ENCODE measurements at regions not wholly inside any gene's neighbourhood (a gene's known extent, or its start where the extent isn't known, plus 50 kb on each side); places are given as distances from the start of the nearest gene placed in this dataset.
"Not testable (repeated sequence)": the region's sequence is repeated elsewhere in the genome, so short reads cannot be mapped to it uniquely, and the experiment has no call there.

- DNase-seq (ENCODE audit: low spot score) = no peak
- Mint-ChIP-seq H3K9me3 (ENCODE audit: unreplicated experiment) (no peaks in the 10 kb centered on the region), H3K4me1 (ENCODE audit: unreplicated experiment) (peaks cover 4% of the 10 kb centered on the region), H3K27me3 (ENCODE audit: unreplicated experiment) (peaks cover 5% of the 10 kb centered on the region), H3K27ac (ENCODE audit: unreplicated experiment) (no peak overlapping the region), H3K36me3 (ENCODE audit: low read depth, unreplicated experiment) (no peaks in the 10 kb centered on the region), H3K4me3 (ENCODE audit: unreplicated experiment) (no peak overlapping the region)
- no peak for TF ChIP-seq CTCF (IDR thresholded peaks at IDR 0.05; ENCODE audit: unreplicated experiment)
Observed at GRCh38 chr2:101630224-101630949, 67.1 kb upstream of the MAP4K4 start.

GRCh38 chr2:101628030-101628392 lies 69.5 kb upstream of the MAP4K4 start:
- Mint-ChIP-seq H3K4me1 (ENCODE audit: unreplicated experiment) (peaks cover 4% of the 10 kb centered on the region), H3K4me3 (ENCODE audit: unreplicated experiment) (no peak overlapping the region), H3K27ac (ENCODE audit: unreplicated experiment) (no peak overlapping the region), H3K36me3 (ENCODE audit: low read depth, unreplicated experiment) (no peaks in the 10 kb centered on the region), H3K9me3 (ENCODE audit: unreplicated experiment) (no peaks in the 10 kb centered on the region), H3K27me3 (ENCODE audit: unreplicated experiment) (peaks cover 5% of the 10 kb centered on the region)
- DNase-seq (ENCODE audit: low spot score) = no peak
- no peak for TF ChIP-seq CTCF (IDR thresholded peaks at IDR 0.05; ENCODE audit: unreplicated experiment)

- DNase-seq (ENCODE audit: low spot score) = no peak
- Mint-ChIP-seq H3K4me3 (ENCODE audit: unreplicated experiment) (no peak overlapping the region), H3K4me1 (ENCODE audit: unreplicated experiment) (peaks cover 4% of the 10 kb centered on the region), H3K9me3 (ENCODE audit: unreplicated experiment) (no peaks in the 10 kb centered on the region), H3K36me3 (ENCODE audit: low read depth, unreplicated experiment) (no peaks in the 10 kb centered on the region), H3K27me3 (ENCODE audit: unreplicated experiment) (peaks cover 5% of the 10 kb centered on the region), H3K27ac (ENCODE audit: unreplicated experiment) (no peak overlapping the region)
- no peak for TF ChIP-seq CTCF (IDR thresholded peaks at IDR 0.05; ENCODE audit: unreplicated experiment)
Observed at GRCh38 chr2:101627285-101628029, 70.0 kb upstream of the MAP4K4 start.

GRCh38 chr2:101625814-101626213 lies 71.7 kb upstream of the MAP4K4 start:
- not testable (repeated sequence) for DNase-seq (ENCODE audit: low spot score); H3K4me1 Mint-ChIP-seq (ENCODE audit: unreplicated experiment); H3K27me3 Mint-ChIP-seq (ENCODE audit: unreplicated experiment); H3K27ac Mint-ChIP-seq (ENCODE audit: unreplicated experiment); H3K36me3 Mint-ChIP-seq (ENCODE audit: low read depth, unreplicated experiment); H3K4me3 Mint-ChIP-seq (ENCODE audit: unreplicated experiment); H3K9me3 Mint-ChIP-seq (ENCODE audit: unreplicated experiment)

- Mint-ChIP-seq H3K36me3 (ENCODE audit: low read depth, unreplicated experiment) (no peaks in the 10 kb centered on the region), H3K9me3 (ENCODE audit: unreplicated experiment) (no peaks in the 10 kb centered on the region), H3K27me3 (ENCODE audit: unreplicated experiment) (peaks cover 6% of the 10 kb centered on the region), H3K27ac (ENCODE audit: unreplicated experiment) (no peak overlapping the region), H3K4me1 (ENCODE audit: unreplicated experiment) (peaks cover 4% of the 10 kb centered on the region), H3K4me3 (ENCODE audit: unreplicated experiment) (no peak overlapping the region)
- TF ChIP-seq CTCF (IDR thresholded peaks at IDR 0.05; ENCODE audit: unreplicated experiment) = no peak
- no peak for DNase-seq (ENCODE audit: low spot score)
Observed at GRCh38 chr2:101625387-101625786, 72.1 kb upstream of the MAP4K4 start.

Measured in endothelial cell (in vitro differentiated cells).